Stomach (tissue), 8 donors: ENCODE measurements at regions not wholly inside any gene's neighbourhood (a gene's known extent, or its start where the extent isn't known, plus 50 kb on each side); places are given as distances from the start of the nearest gene placed in this dataset.

Source experiments
- DNase-seq, 2 donors: peaks; one replicate each; pipeline versions ENCODE4 v3.0.0 to v3.0.0-alpha.2; 2013 to 2019
- H3K27ac ChIP-seq, 5 donors: fragments of 200-600 bp in 4 of 5; sonication (generic) in 4 of 5; one replicate each; pipeline ENCODE4 v1.5.1; 2013 to 2019; ENCODE audit warnings: mild to moderate bottlenecking in 1 of 5, moderate library complexity in 1 of 5
- H3K27me3 ChIP-seq, 3 donors: fragments of 200-600 bp; sonication (generic); one replicate each; pipeline ENCODE4 v1.5.1; 2017 to 2019; ENCODE audit warnings: mixed run types in 1 of 3
- H3K36me3 ChIP-seq, 4 donors: fragments of 200-600 bp; sonication (generic); 1 replicate in 3 of 4; 2 replicates in 1 of 4; pipeline ENCODE4 v1.5.1; 2016 to 2019
- H3K4me1 ChIP-seq, 4 donors: fragments of 200-600 bp; sonication (generic); one replicate each; pipeline ENCODE4 v1.5.1; 2016 to 2019
- H3K4me3 ChIP-seq, 4 donors: fragments of 200-600 bp; sonication (generic) in 3 of 4; one replicate each; pipeline ENCODE4 v1.5.1; 2016 to 2019; ENCODE audit warnings: mild to moderate bottlenecking in 1 of 4
- H3K9me3 ChIP-seq, 4 donors: fragments of 200-600 bp; sonication (generic); one replicate each; pipeline ENCODE4 v1.5.1; 2016 to 2019
- CTCF ChIP-seq, 7 experiments: fragments of 450-650 bp in 4 of 7; fragments of 200-600 bp in 3 of 7; sonication (generic) in 3 of 7; IDR thresholded peaks; one replicate each; pipeline ENCODE4 v1.5.1; 2016 to 2019; ENCODE audit warnings: antibody characterized with exemption in 7 of 7, control low read depth in 2 of 7, mild to moderate bottlenecking in 1 of 7
- EP300 ChIP-seq: sonication (generic); formaldehyde crosslinking; IDR thresholded peaks from one replicate; pipeline ENCODE4 v1.6.1; 2017; ENCODE audit warnings: antibody characterized with exemption
- POLR2A ChIP-seq, 4 donors: fragments of 450-650 bp; IDR thresholded peaks; one replicate each; pipeline ENCODE4 v1.6.1; 2016; ENCODE audit warnings: antibody characterized with exemption in 4 of 4, control low read depth in 2 of 4, mild to moderate bottlenecking in 1 of 4, moderate library complexity in 1 of 4
- POLR2AphosphoS5 ChIP-seq, 3 donors: sonication (generic); formaldehyde crosslinking; IDR thresholded peaks; one replicate each; pipeline ENCODE4 v1.6.1; 2016; ENCODE audit warnings: antibody characterized with exemption in 3 of 3
- WGBS, 5 donors: extraction: QIAGEN DNeasy Blood & Tissue Kit in 3 of 5; methylation state at CpG; one replicate each; pipeline versions ENCODE4 v1.1.5 to v1.1.7; 2013 to 2018; 5-methylcytosine and 5-hydroxymethylcytosine counted together
- intact Hi-C: fragments of 100-400 bp; cut with DNase I; formaldehyde crosslinking; loops from one replicate; pipeline ENCODE4 v1.15.1; 2023; ENCODE audit warnings: low total_unique reads
- donor health status: healthy with polysubstance abuse.
- donor health status: Bipolar disorder and iron deficiency.
- donor health status: healthy.

GRCh38 chr20:1788044-1788443 is 107.2 kb upstream of the SIRPA start:
- peaks cover 0 to 84% (median 19%) of the 10 kb centered on the region in 3 donors for H3K27me3 ChIP-seq
- TF ChIP-seq POLR2AphosphoS5 (IDR thresholded peaks at IDR 0.05) (no peak), CTCF (IDR thresholded peaks at IDR 0.05) (no peak), EP300 (no peak), POLR2A (IDR thresholded peaks at IDR 0.05) (no peak)
- no peaks in the 10 kb centered on the region for H3K9me3 ChIP-seq
- intact Hi-C loops = no loop called here
- no peaks in the 10 kb centered on the region for H3K36me3 ChIP-seq
- DNase-seq = no peak
- no peak overlapping the region for H3K27ac ChIP-seq
- no peaks in the 10 kb centered on the region for H3K4me1 ChIP-seq
- WGBS, 5 donors = 69 to 83% (median 79%) methylated on average over 4 of the region's 4 CpGs
- H3K4me3 ChIP-seq = no peak overlapping the region

- no peaks in the 10 kb centered on the region for H3K36me3 ChIP-seq
- H3K4me3 ChIP-seq = no peak overlapping the region
- TF ChIP-seq POLR2A (IDR thresholded peaks at IDR 0.05) (no peak), POLR2AphosphoS5 (IDR thresholded peaks at IDR 0.05) (no peak), CTCF (IDR thresholded peaks at IDR 0.05) (no peak), EP300 (no peak)
- intact Hi-C loops = no loop called here
- no peak overlapping the region for H3K27ac ChIP-seq
- peaks cover 0 to 84% (median 19%) of the 10 kb centered on the region in 3 donors for H3K27me3 ChIP-seq
- no peaks in the 10 kb centered on the region for H3K4me1 ChIP-seq
- H3K9me3 ChIP-seq = no peaks in the 10 kb centered on the region
- WGBS, 5 donors = 43 to 59% (median 49%) methylated on average over 6 of the region's 6 CpGs
- DNase-seq = no peak
Measured at GRCh38 chr20:1786486-1786885, 108.7 kb upstream of the SIRPA start.

GRCh38 chr20:1784586-1784985 is 110.6 kb upstream of the SIRPA start:
- no peak overlapping the region for H3K4me3 ChIP-seq
- no peaks in the 10 kb centered on the region for H3K4me1 ChIP-seq
- H3K27ac ChIP-seq = no peak overlapping the region
- no peaks in the 10 kb centered on the region for H3K9me3 ChIP-seq
- 65 to 85% (median 79%) methylated on average over 2 to 4 of the region's 4 CpGs for WGBS, 5 donors
- no peak for DNase-seq
- no peaks in the 10 kb centered on the region for H3K36me3 ChIP-seq
- H3K27me3 ChIP-seq = peaks cover 0 to 75% (median 19%) of the 10 kb centered on the region in 3 donors
- TF ChIP-seq POLR2AphosphoS5 (IDR thresholded peaks at IDR 0.05) = no peak
- TF ChIP-seq CTCF (IDR thresholded peaks at IDR 0.05) = no peak
- TF ChIP-seq POLR2A (IDR thresholded peaks at IDR 0.05) = no peak
- no peak for TF ChIP-seq EP300
- intact Hi-C loops = no loop called here

- H3K4me3 ChIP-seq = no peak overlapping the region
- H3K27ac ChIP-seq = no peak overlapping the region
- no peaks in the 10 kb centered on the region for H3K9me3 ChIP-seq
- 66 to 81% (median 69%) methylated on average over 4 of the region's 4 CpGs for WGBS, 5 donors
- H3K36me3 ChIP-seq = no peaks in the 10 kb centered on the region
- intact Hi-C loops = no loop called here
- peaks cover 0 to 63% (median 16%) of the 10 kb centered on the region in 3 donors for H3K27me3 ChIP-seq
- DNase-seq = no peak
- no peak for TF ChIP-seq POLR2AphosphoS5 (IDR thresholded peaks at IDR 0.05)
- TF ChIP-seq CTCF (IDR thresholded peaks at IDR 0.05) = no peak
- TF ChIP-seq POLR2A (IDR thresholded peaks at IDR 0.05) = no peak
- TF ChIP-seq EP300 = no peak
- H3K4me1 ChIP-seq = no peaks in the 10 kb centered on the region
Measured at GRCh38 chr20:1783245-1783644, 112.0 kb upstream of the SIRPA start.
